H9 (cell line): ENCODE measurements at regions not wholly inside any gene's neighbourhood (a gene's known extent, or its start where the extent isn't known, plus 50 kb on each side); places are given as distances from the start of the nearest gene placed in this dataset.

Experiments
- DNase-seq: peaks from one replicate; pipeline ENCODE4 v3.0.0-alpha.2; 2017
- H2AFZ ChIP-seq: one replicate; pipeline ENCODE4 v1.6.1; 2013; ENCODE audit warnings: mild to moderate bottlenecking, low read length, control low read depth, moderate library complexity
- H2AK5ac ChIP-seq: 2 replicates; pipeline ENCODE4 v1.6.1; 2013; ENCODE audit warnings: low read length, control low read depth, mixed read lengths; ENCODE audit not compliant: insufficient read length
- H2BK120ac ChIP-seq: one replicate; pipeline ENCODE4 v1.6.1; 2013; ENCODE audit warnings: low read depth, mild to moderate bottlenecking, low read length, control low read depth, inconsistent platforms; ENCODE audit not compliant: poor library complexity, severe bottlenecking
- H2BK12ac ChIP-seq: 2 replicates; pipeline ENCODE4 v1.6.1; 2013; ENCODE audit warnings: low read length, control low read depth, mixed read lengths, low read depth; ENCODE audit not compliant: insufficient read length
- H2BK15ac ChIP-seq: 2 replicates; pipeline ENCODE4 v1.6.1; 2013; ENCODE audit warnings: low read depth, low read length, control low read depth
- H2BK20ac ChIP-seq: one replicate; pipeline ENCODE4 v1.6.1; 2013; ENCODE audit warnings: low read depth, mild to moderate bottlenecking, low read length, control low read depth, inconsistent platforms; ENCODE audit not compliant: poor library complexity, severe bottlenecking
- H2BK5ac ChIP-seq: 2 replicates; pipeline ENCODE4 v1.6.1; 2013; ENCODE audit warnings: low read length, control low read depth, mixed read lengths; ENCODE audit not compliant: insufficient read length
- H3K14ac ChIP-seq: 2 replicates; pipeline ENCODE4 v1.6.1; 2013; ENCODE audit warnings: low read length, control low read depth; ENCODE audit not compliant: insufficient read depth
- H3K18ac ChIP-seq: 2 replicates; pipeline ENCODE4 v1.6.1; 2013; ENCODE audit warnings: low read depth, mild to moderate bottlenecking, mixed read lengths, low read length, control low read depth; ENCODE audit not compliant: insufficient read length
- H3K23ac ChIP-seq: 2 replicates; pipeline ENCODE4 v1.6.1; 2013; ENCODE audit warnings: low read length, control low read depth, mixed read lengths, low read depth; ENCODE audit not compliant: insufficient read length
- H3K23me2 ChIP-seq: 2 replicates; pipeline ENCODE4 v1.6.1; 2013; ENCODE audit warnings: low read depth, mild to moderate bottlenecking, mixed read lengths, low read length, control low read depth; ENCODE audit not compliant: insufficient read length, poor library complexity, severe bottlenecking
- H3K27ac ChIP-seq: 2 replicates; pipeline ENCODE4 v1.5.1; 2013; ENCODE audit warnings: low read length, control low read depth, mixed read lengths, low read depth; ENCODE audit not compliant: insufficient read length
- H3K27me3 ChIP-seq: 2 replicates; pipeline ENCODE4 v1.6.1; 2013; ENCODE audit warnings: low read length, control low read depth, inconsistent platforms; ENCODE audit not compliant: insufficient read depth
- H3K4ac ChIP-seq: 2 replicates; pipeline ENCODE4 v1.6.1; 2013; ENCODE audit warnings: low read depth, mild to moderate bottlenecking, control low read depth, inconsistent platforms, low read length, moderate library complexity
- H3K4me1 ChIP-seq: 2 replicates; pipeline ENCODE4 v1.6.1; 2013; ENCODE audit warnings: low read length, control low read depth, inconsistent platforms; ENCODE audit not compliant: insufficient read depth
- H3K4me2 ChIP-seq: 2 replicates; pipeline ENCODE4 v1.6.1; 2013; ENCODE audit warnings: low read length, control low read depth, mixed read lengths; ENCODE audit not compliant: insufficient read length, insufficient read depth
- H3K56ac ChIP-seq: 2 replicates; pipeline ENCODE4 v1.6.1; 2013; ENCODE audit warnings: low read depth, mild to moderate bottlenecking, mixed read lengths, low read length, control low read depth; ENCODE audit not compliant: insufficient read length
- H3K79me1 ChIP-seq: 2 replicates; pipeline ENCODE4 v1.6.1; 2013; ENCODE audit warnings: low read depth, mild to moderate bottlenecking, moderate library complexity, low read length, control low read depth, inconsistent platforms; ENCODE audit not compliant: insufficient read depth, poor library complexity, severe bottlenecking
- H3K79me2 ChIP-seq: 2 replicates; pipeline ENCODE4 v1.6.1; 2013; ENCODE audit warnings: low read length, control low read depth, inconsistent platforms; ENCODE audit not compliant: insufficient read depth
- H3K9ac ChIP-seq: 2 replicates; pipeline ENCODE4 v1.6.1; 2013; ENCODE audit warnings: low read length, control low read depth, mixed read lengths; ENCODE audit not compliant: insufficient read length; ENCODE audit errors: extremely low read depth
- H3K9me3 ChIP-seq: one replicate; pipeline ENCODE4 v1.6.1; 2013; ENCODE audit warnings: low read depth, low read length, inconsistent platforms; ENCODE audit not compliant: control insufficient read depth
- H3T11ph ChIP-seq: one replicate; pipeline ENCODE4 v1.6.1; 2013; ENCODE audit warnings: mild to moderate bottlenecking, low read length, control low read depth, inconsistent platforms
- H4K20me1 ChIP-seq: one replicate; pipeline ENCODE4 v1.6.1; 2013; ENCODE audit not compliant: control insufficient read depth, insufficient read length, insufficient read depth
- H4K5ac ChIP-seq: 2 replicates; pipeline ENCODE4 v1.6.1; 2013; ENCODE audit warnings: low read depth, mild to moderate bottlenecking, mixed read lengths, low read length, control low read depth; ENCODE audit not compliant: insufficient read length
- H4K8ac ChIP-seq: replicated peaks from 2 replicates; pipeline ENCODE4 v1.6.1; 2013; ENCODE audit warnings: low read length, control low read depth, mixed read lengths, low read depth; ENCODE audit not compliant: insufficient read length
- H4K91ac ChIP-seq: 2 replicates; pipeline ENCODE4 v1.6.1; 2013; ENCODE audit warnings: low read depth, mild to moderate bottlenecking, moderate library complexity, mixed read lengths, low read length, control low read depth; ENCODE audit not compliant: insufficient read length
- H3K27ac Mint-ChIP-seq, 3 experiments: 2 replicates in 2 of 3; 3 replicates in 1 of 3; pipeline ENCODE4 v1.8.0; 2020 to 2021; ENCODE audit warnings: mixed read lengths in 3 of 3, mild to moderate bottlenecking in 1 of 3, moderate library complexity in 1 of 3
- H3K27me3 Mint-ChIP-seq: 2 replicates; pipeline ENCODE4 v1.8.0; 2021; ENCODE audit warnings: low read depth, mild to moderate bottlenecking, moderate library complexity, mixed read lengths
- H3K36me3 Mint-ChIP-seq, 3 experiments: 2 replicates in 2 of 3; 3 replicates in 1 of 3; pipeline ENCODE4 v1.8.0; 2020 to 2021; ENCODE audit warnings: low read depth in 3 of 3, mixed read lengths in 3 of 3; ENCODE audit not compliant: insufficient read depth in 1 of 3
- H3K4me1 Mint-ChIP-seq, 2 experiments: 2 replicates each; pipeline ENCODE4 v1.8.0; 2020; ENCODE audit warnings: mixed read lengths in 2 of 2
- H3K4me3 Mint-ChIP-seq, 2 experiments: 2 replicates in 1 of 2; 3 replicates in 1 of 2; pipeline ENCODE4 v1.8.0; 2020 to 2021; ENCODE audit warnings: mild to moderate bottlenecking in 2 of 2, mixed read lengths in 2 of 2, moderate library complexity in 1 of 2
- H3K9me3 Mint-ChIP-seq, 2 experiments: 2 replicates in 1 of 2; 3 replicates in 1 of 2; pipeline ENCODE4 v1.8.0; 2020; ENCODE audit warnings: mild to moderate bottlenecking in 2 of 2, mixed read lengths in 2 of 2, moderate library complexity in 1 of 2
- WGBS: extraction: QIAGEN DNeasy Blood & Tissue Kit; methylation state at CpG from one replicate; pipeline ENCODE4 v1.1.7; 2013; ENCODE audit warnings: missing lambda C conversion rate, low lambda C conversion rate, mixed read lengths; ENCODE audit not compliant: insufficient read length; ENCODE audit errors: extremely low coverage; 5-methylcytosine and 5-hydroxymethylcytosine counted together
- TF ChIP-seq, protein P1 (sequence below): fragments of 200-600 bp; sonication (generic); conservative IDR thresholded peaks from 3 replicates; pipeline ENCODE4 v1.8.0; 2021; ENCODE audit warnings: antibody characterized with exemption, mild to moderate bottlenecking

DNA sequence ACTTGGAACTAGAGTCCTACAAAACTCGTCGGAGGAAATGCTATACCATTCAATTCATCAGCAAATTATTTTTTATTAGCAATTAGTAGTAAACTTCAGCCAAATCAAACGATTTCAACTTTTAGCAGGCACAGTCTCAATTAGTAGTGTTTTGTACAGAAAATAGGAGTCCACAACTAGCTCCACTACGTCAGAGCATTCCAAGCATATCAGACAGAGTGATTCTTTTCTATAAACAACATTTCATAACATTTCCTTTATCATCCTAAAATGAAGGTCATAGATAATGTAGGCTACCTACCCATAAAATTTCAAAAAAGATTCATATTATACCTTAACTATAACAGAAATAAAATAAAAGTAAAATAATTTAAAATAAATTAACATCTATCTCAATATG, 169.9 kb downstream of the KIF18A start:
- no peak overlapping the region for H3K23ac ChIP-seq
- WGBS: no CpG with 5 or more reads among the region's 4 CpGs
- no peaks in the 10 kb centered on the region for H3K79me2 ChIP-seq
- Mint-ChIP-seq H3K27ac (no peak overlapping the region), H3K27me3 (peaks cover 1% of the 10 kb centered on the region; the same call in 1 of the 2 replicates), H3K36me3 (peaks cover 12 to 18% (median 12%) of the 10 kb centered on the region in 3 experiments), H3K4me1 (peaks cover 5 to 14% of the 10 kb centered on the region in 2 experiments), H3K9me3 (peaks cover 23 to 29% of the 10 kb centered on the region in 2 experiments), H3K4me3 (no peak overlapping the region)
- H2BK12ac ChIP-seq: no peak overlapping the region
- no peak overlapping the region for H3K18ac ChIP-seq
- no peak overlapping the region for H4K5ac ChIP-seq
- H3K4me2 ChIP-seq: no peak overlapping the region
- no peak overlapping the region for H2AFZ ChIP-seq
- TF ChIP-seq, protein P1, sequence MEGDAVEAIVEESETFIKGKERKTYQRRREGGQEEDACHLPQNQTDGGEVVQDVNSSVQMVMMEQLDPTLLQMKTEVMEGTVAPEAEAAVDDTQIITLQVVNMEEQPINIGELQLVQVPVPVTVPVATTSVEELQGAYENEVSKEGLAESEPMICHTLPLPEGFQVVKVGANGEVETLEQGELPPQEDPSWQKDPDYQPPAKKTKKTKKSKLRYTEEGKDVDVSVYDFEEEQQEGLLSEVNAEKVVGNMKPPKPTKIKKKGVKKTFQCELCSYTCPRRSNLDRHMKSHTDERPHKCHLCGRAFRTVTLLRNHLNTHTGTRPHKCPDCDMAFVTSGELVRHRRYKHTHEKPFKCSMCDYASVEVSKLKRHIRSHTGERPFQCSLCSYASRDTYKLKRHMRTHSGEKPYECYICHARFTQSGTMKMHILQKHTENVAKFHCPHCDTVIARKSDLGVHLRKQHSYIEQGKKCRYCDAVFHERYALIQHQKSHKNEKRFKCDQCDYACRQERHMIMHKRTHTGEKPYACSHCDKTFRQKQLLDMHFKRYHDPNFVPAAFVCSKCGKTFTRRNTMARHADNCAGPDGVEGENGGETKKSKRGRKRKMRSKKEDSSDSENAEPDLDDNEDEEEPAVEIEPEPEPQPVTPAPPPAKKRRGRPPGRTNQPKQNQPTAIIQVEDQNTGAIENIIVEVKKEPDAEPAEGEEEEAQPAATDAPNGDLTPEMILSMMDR: no peak
- no peak overlapping the region for H3K56ac ChIP-seq
- no peak overlapping the region for H2BK20ac ChIP-seq
- no peak overlapping the region for H3K27ac ChIP-seq
- H4K20me1 ChIP-seq: no peaks in the 10 kb centered on the region
- H3K14ac ChIP-seq: no peak overlapping the region
- no peak overlapping the region for H4K8ac ChIP-seq
- H2BK15ac ChIP-seq: no peak overlapping the region
- no peaks in the 10 kb centered on the region for H3K79me1 ChIP-seq
- no peak overlapping the region for H2BK5ac ChIP-seq
- H3K4ac ChIP-seq: no peak overlapping the region
- no peaks in the 10 kb centered on the region for H3K4me1 ChIP-seq
- H4K91ac ChIP-seq: no peak overlapping the region
- no peaks in the 10 kb centered on the region for H3K9me3 ChIP-seq
- H3K9ac ChIP-seq: no peak overlapping the region
- no peak overlapping the region for H3T11ph ChIP-seq
- DNase-seq: no peak
- no peak overlapping the region for H2AK5ac ChIP-seq
- no peak overlapping the region for H2BK120ac ChIP-seq
- H3K27me3 ChIP-seq: no peaks in the 10 kb centered on the region
- H3K23me2 ChIP-seq: no peaks in the 10 kb centered on the region
